ENCODE measurements at regions not wholly inside any gene's neighbourhood (a gene's known extent, or its start where the extent isn't known, plus 50 kb on each side); places are given as distances from the start of the nearest gene placed in this dataset.

GRCh38 chr5:87825583-87825982, 412.9 kb upstream of the CCNH start:
- DNase-seq (ENCODE audit: low read depth, low spot score) = no peak
- no peak overlapping the region for H3K27ac ChIP-seq (ENCODE audit: control insufficient read depth, insufficient read depth)
- no peaks in the 10 kb centered on the region for H3K9me3 ChIP-seq (replicated peaks; ENCODE audit: control insufficient read depth, insufficient read depth, low read length)
- intact Hi-C loops (cut with micrococcal nuclease; ENCODE audit: unreplicated experiment) (no loop called here), in situ Hi-C loops (cut with MboI) (no loop called here)
- H3K4me1 ChIP-seq (ENCODE audit: control insufficient read depth, insufficient read depth, low read length) = no peaks in the 10 kb centered on the region
- H3K27me3 ChIP-seq (replicated peaks in 1 of 2; ENCODE audit: control insufficient read depth in 2 of 2, insufficient read depth in 2 of 2, low read length in 1 of 2) = no peaks in the 10 kb centered on the region
- H3K9ac ChIP-seq (ENCODE audit: control insufficient read depth, insufficient read depth, low read length) = no peak overlapping the region
- H4K20me1 ChIP-seq (ENCODE audit: control insufficient read depth, insufficient read depth) = no peaks in the 10 kb centered on the region
- RAD21 ChIA-PET (ENCODE audit: unreplicated experiment) = no interaction called here
- SMC1A ChIA-PET (ENCODE audit: uncharacterized antibody, unreplicated experiment) = interaction anchor here (0.6 kb wide), 1 partner anchor 210 kb away, joined by 4 read pairs; no protein-coding TSS in a partner anchor
- no peaks in the 10 kb centered on the region for H3K79me2 ChIP-seq (ENCODE audit: control insufficient read depth, insufficient read depth, low read length)
- 0% methylated on average over 1 of the region's 1 CpG for WGBS (ENCODE audit: insufficient coverage, insufficient replicate concordance, low lambda C conversion rate, missing lambda C conversion rate)
- POLR2A ChIA-PET = no interaction called here
- TF ChIP-seq MAX (IDR thresholded peaks at IDR 0.05; ENCODE audit: low read depth, low read length) (no peak), SMAD1 (IDR thresholded peaks at IDR 0.05; ENCODE audit: low read depth, partially characterized antibody) (no peak), NR2F1 (conservative IDR thresholded peaks at IDR 0.05) (no peak), ESRRA (IDR thresholded peaks at IDR 0.05; ENCODE audit: low read length) (no peak), ZSCAN29 (IDR thresholded peaks at IDR 0.05) (no peak), NFIC (IDR thresholded peaks at IDR 0.05; ENCODE audit: low read depth, low read length) (no peak), ZZZ3 (IDR thresholded peaks at IDR 0.05; ENCODE audit: control insufficient read depth, insufficient read length, low read depth) (no peak), PKNOX1 (IDR thresholded peaks at IDR 0.05) (no peak), SUZ12 (IDR thresholded peaks at IDR 0.05; ENCODE audit: unreplicated experiment) (no peak), NRF1 (conservative IDR thresholded peaks at IDR 0.05; ENCODE audit: low read depth, low read length) (no peak), CEBPB (IDR thresholded peaks at IDR 0.05; ENCODE audit: borderline replicate concordance in 1 of 2, low read depth in 2 of 2, low read length in 2 of 2) (no peak), CREM (IDR thresholded peaks at IDR 0.05; ENCODE audit: low read depth) (no peak), BACH1 (IDR thresholded peaks at IDR 0.05; ENCODE audit: borderline replicate concordance) (no peak), POLR2A (IDR thresholded peaks at IDR 0.05; ENCODE audit: low read depth, low read length) (no peak), NFXL1 (IDR thresholded peaks at IDR 0.05; ENCODE audit: borderline replicate concordance) (no peak), SUPT20H (IDR thresholded peaks at IDR 0.05; ENCODE audit: borderline replicate concordance, control insufficient read depth, low read depth, low read length) (no peak), MEF2B (IDR thresholded peaks at IDR 0.05; ENCODE audit: partially characterized antibody, poor library complexity, severe bottlenecking) (no peak), ATF2 (IDR thresholded peaks at IDR 0.05; ENCODE audit: low read length) (no peak), ZNF687 (IDR thresholded peaks at IDR 0.05) (no peak)
- CTCF ChIA-PET = no interaction called here
- ATAC-seq = no peak
- no peak overlapping the region for H3K4me3 ChIP-seq
- no peak for FAIRE-seq
- no TSS peak for BruUV-seq (replicated peaks)
- H3K4me2 ChIP-seq (ENCODE audit: control insufficient read depth, insufficient read depth) = no peak overlapping the region
- no peaks in the 10 kb centered on the region for H3K36me3 ChIP-seq (ENCODE audit: control insufficient read depth in 2 of 2, insufficient read depth in 2 of 2, low read length in 1 of 2)
- no peak overlapping the region for H2AFZ ChIP-seq (ENCODE audit: control insufficient read depth, low read depth, low read length)

Measured in GM12878 (cell line).